ENCODE measurements at regions not wholly inside any gene's neighbourhood (a gene's known extent, or its start where the extent isn't known, plus 50 kb on each side); places are given as distances from the start of the nearest gene placed in this dataset.

- TF ChIP-seq, protein P1, sequence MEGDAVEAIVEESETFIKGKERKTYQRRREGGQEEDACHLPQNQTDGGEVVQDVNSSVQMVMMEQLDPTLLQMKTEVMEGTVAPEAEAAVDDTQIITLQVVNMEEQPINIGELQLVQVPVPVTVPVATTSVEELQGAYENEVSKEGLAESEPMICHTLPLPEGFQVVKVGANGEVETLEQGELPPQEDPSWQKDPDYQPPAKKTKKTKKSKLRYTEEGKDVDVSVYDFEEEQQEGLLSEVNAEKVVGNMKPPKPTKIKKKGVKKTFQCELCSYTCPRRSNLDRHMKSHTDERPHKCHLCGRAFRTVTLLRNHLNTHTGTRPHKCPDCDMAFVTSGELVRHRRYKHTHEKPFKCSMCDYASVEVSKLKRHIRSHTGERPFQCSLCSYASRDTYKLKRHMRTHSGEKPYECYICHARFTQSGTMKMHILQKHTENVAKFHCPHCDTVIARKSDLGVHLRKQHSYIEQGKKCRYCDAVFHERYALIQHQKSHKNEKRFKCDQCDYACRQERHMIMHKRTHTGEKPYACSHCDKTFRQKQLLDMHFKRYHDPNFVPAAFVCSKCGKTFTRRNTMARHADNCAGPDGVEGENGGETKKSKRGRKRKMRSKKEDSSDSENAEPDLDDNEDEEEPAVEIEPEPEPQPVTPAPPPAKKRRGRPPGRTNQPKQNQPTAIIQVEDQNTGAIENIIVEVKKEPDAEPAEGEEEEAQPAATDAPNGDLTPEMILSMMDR (IDR thresholded peaks at IDR 0.05): no peak
- TF ChIP-seq POLR2A (IDR thresholded peaks at IDR 0.05) (no peak), POLR2AphosphoS5 (IDR thresholded peaks at IDR 0.05) (no peak), EP300 (IDR thresholded peaks at IDR 0.05; ENCODE audit: low read depth) (no peak)
Measured at GRCh38 chr6:156406688-156407087, 370.5 kb upstream of the ARID1B start.
